Activated CD4-positive, CD25-positive, alpha-beta regulatory T cell treated with anti-CD3 and anti-CD28 coated beads, Interleukin-2, amount 50 U/mL, for 72 hours (primary cell): ENCODE measurements at regions not wholly inside any gene's neighbourhood (a gene's known extent, or its start where the extent isn't known, plus 50 kb on each side); places are given as distances from the start of the nearest gene placed in this dataset.
"Not testable (repeated sequence)": the region's sequence is repeated elsewhere in the genome, so short reads cannot be mapped to it uniquely, and the experiment has no call there.

ENCODE experiments used
- DNase-seq: peaks from one replicate; pipeline ENCODE4 v3.0.0; 2021

- DNase-seq = no peak
Measured at GRCh38 chr18:38243291-38243690, 677.7 kb upstream of the CELF4 start.

- no peak for DNase-seq
Measured at GRCh38 chr18:38241736-38242135, 676.1 kb upstream of the CELF4 start.

GRCh38 chr18:38241216-38241615, 675.6 kb upstream of the CELF4 start:
- no peak for DNase-seq

- DNase-seq = no peak
Measured at GRCh38 chr18:38239606-38240005, 674.0 kb upstream of the CELF4 start.

- DNase-seq = no peak
Measured at GRCh38 chr18:38237796-38238195, 672.2 kb upstream of the CELF4 start.

DNA sequence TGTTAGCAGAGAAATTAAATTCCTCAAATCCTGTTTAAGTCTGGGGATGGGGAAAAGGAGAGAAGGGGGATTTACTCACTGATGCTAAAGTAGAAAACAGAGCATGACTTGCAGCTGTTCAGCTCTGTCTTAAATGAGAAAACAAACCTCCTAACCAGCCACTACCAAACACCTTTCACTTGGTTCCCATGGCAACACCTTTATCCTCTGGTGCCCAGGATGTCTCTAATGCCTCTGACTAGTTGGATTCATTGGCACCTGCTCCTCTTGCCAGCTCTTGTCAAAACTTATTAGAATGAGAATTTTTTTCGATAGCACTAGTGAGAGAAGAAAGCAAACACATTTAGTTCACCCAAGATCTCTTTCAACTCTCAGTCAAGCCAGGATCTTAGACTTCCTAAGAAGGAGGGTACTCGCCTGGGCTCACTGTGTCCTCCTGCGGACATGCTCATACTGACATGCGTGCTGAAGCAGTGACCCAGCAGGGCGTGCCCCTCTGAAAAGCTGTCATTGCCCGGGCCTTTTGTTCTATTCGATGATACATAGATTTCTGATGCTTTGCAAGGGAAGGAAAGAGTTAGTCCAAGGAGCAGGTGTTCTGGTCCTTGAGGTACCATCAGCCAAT, 656.0 kb upstream of the CELF4 start:
- DNase-seq = no peak

DNA sequence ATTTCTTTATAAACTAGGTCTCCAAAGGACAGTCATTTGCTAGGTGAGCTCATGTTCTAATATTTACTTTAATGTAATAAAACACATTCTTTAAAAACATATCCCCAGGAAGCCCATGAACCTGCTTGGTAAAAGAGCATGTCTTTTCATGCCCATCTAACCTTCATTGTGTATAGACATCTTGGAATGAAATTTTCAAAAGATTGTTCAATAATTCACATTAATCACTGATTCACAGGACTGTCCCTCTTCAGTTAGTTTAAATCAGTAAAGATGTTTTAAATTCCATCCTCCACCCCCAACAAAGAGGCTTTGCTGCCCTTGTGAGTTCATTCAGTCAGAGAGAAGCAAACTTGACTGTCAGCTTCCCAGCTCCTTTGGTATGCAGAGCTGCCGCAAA, 633.4 kb upstream of the CELF4 start:
- no peak for DNase-seq

GRCh38 chr18:38198526-38198925, 632.9 kb upstream of the CELF4 start:
- no peak for DNase-seq

- DNase-seq = no peak
Measured at GRCh38 chr18:38186491-38186890, 620.9 kb upstream of the CELF4 start.

GRCh38 chr18:38174594-38174993, 609.0 kb upstream of the CELF4 start:
- DNase-seq = no peak

- no peak for DNase-seq
Measured at GRCh38 chr18:38174173-38174572, 608.6 kb upstream of the CELF4 start.

DNA sequence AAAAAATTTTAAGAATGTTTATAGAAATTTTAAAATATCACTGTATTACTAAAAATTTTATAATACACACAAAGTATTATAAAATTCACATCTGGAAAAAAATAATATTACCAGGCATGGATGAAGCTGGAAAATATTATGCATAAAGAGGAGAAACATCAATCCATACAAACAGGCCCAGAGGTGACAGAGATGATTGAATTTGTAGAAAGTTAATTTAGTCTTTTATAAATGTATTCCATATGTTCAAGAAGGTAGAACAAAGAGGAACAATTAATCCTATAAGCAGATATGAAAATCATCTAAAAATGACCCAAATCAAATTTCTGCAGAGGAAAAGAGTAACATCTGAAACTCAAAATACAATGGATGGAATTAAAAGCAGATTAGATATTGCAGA, 605.2 kb upstream of the CELF4 start:
- DNase-seq = no peak

DNA sequence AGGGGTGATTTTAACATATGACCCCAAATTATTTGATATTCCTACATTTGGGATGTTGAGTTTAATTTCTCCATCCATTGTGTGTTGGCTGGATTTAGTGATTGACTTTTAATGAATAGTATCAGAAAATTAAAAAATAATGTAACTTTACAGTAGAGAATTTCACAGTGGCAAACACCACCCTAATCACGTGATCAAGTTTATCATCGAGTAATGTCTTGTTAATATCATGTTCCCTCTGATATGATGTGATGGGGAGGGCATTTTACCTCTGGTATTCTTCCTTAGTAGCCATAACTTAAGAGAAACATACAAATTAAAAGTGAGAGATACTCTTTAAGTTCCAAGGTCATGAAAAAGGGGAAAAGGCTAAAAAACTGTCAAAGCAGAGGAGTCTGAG, 602.0 kb upstream of the CELF4 start:
- no peak for DNase-seq

GRCh38 chr18:38153116-38153515, 587.5 kb upstream of the CELF4 start:
- DNase-seq = not testable (repeated sequence)

DNA sequence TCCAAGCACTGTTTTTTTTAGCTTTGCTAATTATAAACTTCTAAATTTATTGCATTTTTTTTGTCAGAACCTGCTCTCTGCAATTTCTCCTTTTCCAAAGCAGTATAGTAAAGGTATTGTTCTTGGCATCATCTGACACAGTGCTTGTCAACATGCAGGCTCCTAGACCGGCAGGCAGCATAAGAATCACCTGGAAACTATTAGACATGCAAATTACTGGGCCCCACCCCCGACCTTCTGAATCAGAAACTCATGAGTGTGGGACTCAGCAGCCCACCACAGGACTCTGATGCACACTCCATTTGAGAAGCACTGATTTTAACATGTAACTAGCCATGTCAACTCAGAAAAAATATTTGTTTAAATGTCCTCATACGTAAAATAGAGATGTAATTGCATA, 551.1 kb upstream of the CELF4 start:
- no peak for DNase-seq

DNA sequence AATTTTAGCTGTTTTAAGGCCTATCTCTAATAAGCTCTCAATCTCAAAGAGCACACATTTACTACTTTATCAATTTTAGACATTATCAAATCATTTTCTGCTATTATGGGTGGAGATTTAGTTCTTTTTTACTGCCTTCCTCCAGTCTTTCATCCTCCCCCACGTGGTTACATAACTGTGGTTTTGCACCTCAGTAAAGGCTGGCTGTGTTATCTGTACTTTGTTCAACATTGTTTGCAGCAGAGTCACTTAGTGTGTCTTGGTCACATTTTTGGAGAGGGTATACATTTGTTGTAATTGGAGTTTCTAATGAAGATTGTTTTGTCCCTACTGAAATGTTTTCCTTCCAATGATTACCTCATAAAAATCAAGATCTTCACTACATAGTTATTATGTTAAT, 549.6 kb upstream of the CELF4 start:
- no peak for DNase-seq

DNA sequence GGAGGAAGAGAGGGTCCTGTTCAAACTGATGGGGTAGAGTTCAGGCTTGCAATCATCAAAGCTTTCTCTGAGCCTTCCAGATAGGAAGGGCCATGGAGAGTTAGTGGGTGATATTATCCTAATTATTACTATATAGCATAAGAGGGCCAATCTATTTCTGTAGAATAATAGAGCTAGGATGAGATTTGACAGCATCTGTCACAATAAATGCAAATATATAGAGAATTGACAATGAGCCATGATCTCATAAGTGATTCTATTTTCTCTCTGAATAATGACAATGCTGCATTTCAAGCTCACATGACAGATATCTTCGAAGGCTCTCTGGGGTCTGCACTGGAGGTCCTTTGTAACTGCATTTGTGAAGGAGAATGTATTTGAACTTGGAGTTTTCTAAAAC, 521.9 kb upstream of the CELF4 start:
- DNase-seq = no peak

DNA sequence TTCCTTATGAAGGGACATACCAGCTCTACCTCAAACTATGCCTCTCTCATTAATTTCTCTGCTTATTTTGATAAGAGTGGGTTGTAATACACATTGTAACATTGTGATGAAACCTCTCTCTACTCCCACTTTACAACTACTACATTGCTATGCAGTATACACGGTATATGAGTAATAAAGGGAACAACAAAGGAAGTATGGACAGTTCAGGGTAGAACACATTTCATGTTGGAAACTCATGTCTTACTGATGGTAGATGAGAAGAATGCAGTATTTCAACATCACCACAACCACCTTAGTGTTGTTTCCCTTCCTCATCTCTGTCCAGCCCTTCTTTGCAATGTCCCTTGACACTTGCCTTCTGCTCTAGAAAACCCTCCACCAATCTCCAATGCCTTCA, 515.9 kb upstream of the CELF4 start:
- DNase-seq = no peak

DNA sequence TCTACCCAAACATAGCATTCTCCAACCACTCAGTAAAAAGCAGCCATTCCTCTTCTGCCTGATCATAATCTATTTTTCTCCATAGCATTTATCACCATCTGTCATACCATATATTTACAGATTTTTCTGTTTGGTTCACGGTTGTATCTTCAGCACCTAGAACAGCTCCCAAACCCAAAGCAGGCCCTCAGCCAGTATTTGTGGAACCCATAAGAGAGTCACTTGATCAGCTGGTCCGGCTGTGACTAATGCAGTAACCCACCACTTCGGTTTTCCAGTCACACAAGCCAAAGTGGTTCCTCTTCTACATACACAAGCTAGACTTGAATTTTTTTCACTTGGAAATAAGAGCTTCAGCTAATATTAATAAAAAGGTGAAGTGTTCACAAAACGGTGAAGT, 511.6 kb upstream of the CELF4 start:
- no peak for DNase-seq

GRCh38 chr18:38076346-38077070, 510.9 kb upstream of the CELF4 start:
- no peak for DNase-seq

GRCh38 chr18:38074298-38074876, 508.8 kb upstream of the CELF4 start:
- no peak for DNase-seq

DNA sequence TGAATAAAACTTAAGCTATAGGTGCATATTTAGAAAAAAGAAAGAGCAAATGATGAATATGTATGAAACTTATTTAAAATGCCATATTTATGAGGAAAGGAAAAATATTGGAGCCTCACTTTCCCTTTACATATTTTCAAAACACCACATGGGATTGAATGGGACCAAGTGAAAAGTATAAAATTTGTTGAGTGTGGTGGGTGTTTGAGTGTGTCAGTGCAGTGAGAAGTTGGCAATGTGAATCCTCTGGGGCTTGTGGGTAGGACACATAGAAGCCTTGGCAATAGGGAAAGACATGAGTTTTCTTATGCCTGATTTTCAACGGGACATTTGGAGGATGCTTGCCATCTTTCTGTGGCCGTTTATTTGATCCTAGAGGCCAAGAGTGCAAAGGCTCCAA, 502.2 kb upstream of the CELF4 start:
- no peak for DNase-seq

GRCh38 chr18:38067086-38067485, 501.5 kb upstream of the CELF4 start:
- no peak for DNase-seq

- no peak for DNase-seq
Measured at GRCh38 chr18:38052879-38053590, 487.4 kb upstream of the CELF4 start.
